Ishikawa (cell line): ENCODE measurements at regions not wholly inside any gene's neighbourhood (a gene's known extent, or its start where the extent isn't known, plus 50 kb on each side); places are given as distances from the start of the nearest gene placed in this dataset.

Experiments
- CEBPB ChIP-seq: IDR thresholded peaks from 2 replicates; pipeline ENCODE4 v1.6.1; 2012
- CREB1 ChIP-seq: IDR thresholded peaks from 2 replicates; pipeline ENCODE4 v1.6.1; 2012; ENCODE audit warnings: low read depth
- EGR1 ChIP-seq: IDR thresholded peaks from 2 replicates; pipeline ENCODE4 v1.6.1; 2012
- EP300 ChIP-seq: IDR thresholded peaks from 2 replicates; pipeline ENCODE4 v1.6.1; 2012; ENCODE audit warnings: borderline replicate concordance
- FOXM1 ChIP-seq: IDR thresholded peaks from 2 replicates; pipeline ENCODE4 v1.6.1; 2012; ENCODE audit warnings: low read depth, borderline replicate concordance
- MAX ChIP-seq: IDR thresholded peaks from 2 replicates; pipeline ENCODE4 v1.6.1; 2012
- NFIC ChIP-seq: IDR thresholded peaks from 2 replicates; pipeline ENCODE4 v1.6.1; 2012
- RAD21 ChIP-seq: IDR thresholded peaks from 2 replicates; pipeline ENCODE4 v1.6.1; 2012; ENCODE audit warnings: low read depth
- REST ChIP-seq: IDR thresholded peaks from 2 replicates; pipeline ENCODE4 v1.6.1; 2012; ENCODE audit warnings: low read depth, mild to moderate bottlenecking
- TAF1 ChIP-seq: IDR thresholded peaks from 2 replicates; pipeline ENCODE4 v1.6.1; 2012; ENCODE audit warnings: low read depth, mild to moderate bottlenecking
- TCF12 ChIP-seq: IDR thresholded peaks from 2 replicates; pipeline ENCODE4 v1.6.1; 2012; ENCODE audit warnings: low read depth
- TEAD4 ChIP-seq: IDR thresholded peaks from 2 replicates; pipeline ENCODE4 v1.6.1; 2012
- USF1 ChIP-seq: IDR thresholded peaks from 2 replicates; pipeline ENCODE4 v1.6.1; 2012
- YY1 ChIP-seq: IDR thresholded peaks from 2 replicates; pipeline ENCODE4 v1.6.1; 2012; ENCODE audit warnings: low read depth
- ZBTB7A ChIP-seq: IDR thresholded peaks from 2 replicates; pipeline ENCODE4 v1.6.1; 2012; ENCODE audit warnings: low read depth

GRCh38 chr2:122966461-122966860, 1058.6 kb upstream of the CNTNAP5 start:
- TF ChIP-seq EGR1: no peak
- no peak for TF ChIP-seq MAX
- TF ChIP-seq TEAD4: no peak
- no peak for TF ChIP-seq ZBTB7A
- no peak for TF ChIP-seq CEBPB
- no peak for TF ChIP-seq FOXM1
- TF ChIP-seq TCF12: no peak
- TF ChIP-seq CREB1: no peak
- no peak for TF ChIP-seq RAD21
- no peak for TF ChIP-seq TAF1
- TF ChIP-seq USF1: no peak
- TF ChIP-seq YY1: no peak
- no peak for TF ChIP-seq NFIC
- no peak for TF ChIP-seq EP300

- TF ChIP-seq TEAD4 (no peak), TAF1 (no peak), RAD21 (no peak), EGR1 (no peak), YY1 (no peak), CEBPB (no peak), MAX (no peak), REST (no peak), USF1 (no peak), ZBTB7A (no peak), NFIC (no peak)
Measured at GRCh38 chr2:122977580-122977979, 1047.5 kb upstream of the CNTNAP5 start.

- TF ChIP-seq TEAD4 (no peak), TCF12 (no peak), CEBPB (peak; percentile 77), ZBTB7A (no peak), CREB1 (no peak), NFIC (no peak)
Measured at GRCh38 chr2:122980671-122981070, 1044.4 kb upstream of the CNTNAP5 start.

- TF ChIP-seq NFIC: no peak
- no peak for TF ChIP-seq ZBTB7A
- TF ChIP-seq CEBPB: no peak
- no peak for TF ChIP-seq EP300
- TF ChIP-seq CREB1: no peak
- no peak for TF ChIP-seq REST
- no peak for TF ChIP-seq FOXM1
- no peak for TF ChIP-seq TEAD4
- no peak for TF ChIP-seq TCF12
Measured at GRCh38 chr2:122982936-122983335, 1042.2 kb upstream of the CNTNAP5 start.

GRCh38 chr2:122988395-122989221, 1036.5 kb upstream of the CNTNAP5 start:
- TF ChIP-seq TEAD4 (no peak), EGR1 (no peak), MAX (no peak), TAF1 (no peak), CEBPB (no peak), USF1 (no peak), CREB1 (no peak), EP300 (no peak), NFIC (no peak), YY1 (no peak), TCF12 (no peak), RAD21 (no peak), REST (no peak), FOXM1 (no peak), ZBTB7A (no peak)
